SIG-M5 treated with dmso at 0.1 percent for 504 hours (cell line): ENCODE measurements at regions not wholly inside any gene's neighbourhood (a gene's known extent, or its start where the extent isn't known, plus 50 kb on each side); places are given as distances from the start of the nearest gene placed in this dataset.

ENCODE experiments used
- DNase-seq: peaks from one replicate; lab custom pipeline; 2025; ENCODE audit not compliant: unreplicated experiment; lab: John Stamatoyannopoulos, UW

GRCh38 chr15:69731081-69731330 is 278.4 kb downstream of the RPLP1 start:
- DNase-seq: no peak

GRCh38 chr15:69731581-69731980 is 279.0 kb downstream of the RPLP1 start:
- no peak for DNase-seq

GRCh38 chr15:69732133-69732532 is 279.5 kb downstream of the RPLP1 start:
- no peak for DNase-seq

- no peak for DNase-seq
These were observed 282.1 kb downstream of the RPLP1 start for GRCh38 chr15:69734699-69735098.

GRCh38 chr15:69735121-69735520 is 282.5 kb downstream of the RPLP1 start:
- DNase-seq: no peak

GRCh38 chr15:69736161-69736560 is 283.5 kb downstream of the RPLP1 start:
- no peak for DNase-seq

- no peak for DNase-seq
These were observed 285.3 kb downstream of the RPLP1 start for GRCh38 chr15:69737916-69738315.

GRCh38 chr15:69740684-69741083 is 288.1 kb downstream of the RPLP1 start:
- no peak for DNase-seq

GRCh38 chr15:69742361-69742760 is 289.7 kb downstream of the RPLP1 start:
- no peak for DNase-seq

- no peak for DNase-seq
These were observed 290.5 kb downstream of the RPLP1 start for GRCh38 chr15:69743091-69743490.

- no peak for DNase-seq
These were observed 292.0 kb downstream of the RPLP1 start for GRCh38 chr15:69744391-69745162.

- DNase-seq: no peak
These were observed 294.6 kb downstream of the RPLP1 start for GRCh38 chr15:69747193-69747592.

- DNase-seq: no peak
These were observed 295.5 kb downstream of the RPLP1 start for GRCh38 chr15:69748131-69748530.

- no peak for DNase-seq
These were observed 296.1 kb downstream of the RPLP1 start for GRCh38 chr15:69748576-69749185.

- no peak for DNase-seq
These were observed 296.7 kb downstream of the RPLP1 start for GRCh38 chr15:69749274-69749673.

GRCh38 chr15:69749797-69750196 is 297.2 kb downstream of the RPLP1 start:
- no peak for DNase-seq

- DNase-seq: no peak
These were observed 297.6 kb downstream of the RPLP1 start for GRCh38 chr15:69750253-69750652.

GRCh38 chr15:69751147-69751546 is 298.5 kb downstream of the RPLP1 start:
- no peak for DNase-seq

- no peak for DNase-seq
These were observed 298.9 kb downstream of the RPLP1 start for GRCh38 chr15:69751566-69751965.

GRCh38 chr15:69753867-69754266 is 301.2 kb downstream of the RPLP1 start:
- DNase-seq: no peak

GRCh38 chr15:69754313-69754712 is 301.7 kb downstream of the RPLP1 start:
- DNase-seq: no peak

- peak; percentile 63 for DNase-seq
These were observed 303.1 kb downstream of the RPLP1 start for GRCh38 chr15:69755551-69756310.
